Activated naive CD4-positive, alpha-beta T cell treated with anti-CD3 and anti-CD28 coated beads, Interleukin-2, amount 50 U/mL, for 24 hours (primary cell): ENCODE measurements at regions not wholly inside any gene's neighbourhood (a gene's known extent, or its start where the extent isn't known, plus 50 kb on each side); places are given as distances from the start of the nearest gene placed in this dataset.

ENCODE experiments used
- H3K27ac Mint-ChIP-seq: one replicate; pipeline ENCODE4 v1.8.0; 2021; ENCODE audit warnings: mild to moderate bottlenecking, mixed read lengths
- H3K27me3 Mint-ChIP-seq: one replicate; pipeline ENCODE4 v1.8.0; 2021; ENCODE audit warnings: mixed read lengths
- H3K36me3 Mint-ChIP-seq: one replicate; pipeline ENCODE4 v1.8.0; 2021; ENCODE audit warnings: mixed read lengths
- H3K4me1 Mint-ChIP-seq: one replicate; pipeline ENCODE4 v1.8.0; 2021; ENCODE audit warnings: mixed read lengths
- H3K4me3 Mint-ChIP-seq: one replicate; pipeline ENCODE4 v1.8.0; 2021; ENCODE audit warnings: mild to moderate bottlenecking, mixed read lengths
- H3K9me3 Mint-ChIP-seq: one replicate; pipeline ENCODE4 v1.8.0; 2021; ENCODE audit warnings: mixed read lengths

DNA sequence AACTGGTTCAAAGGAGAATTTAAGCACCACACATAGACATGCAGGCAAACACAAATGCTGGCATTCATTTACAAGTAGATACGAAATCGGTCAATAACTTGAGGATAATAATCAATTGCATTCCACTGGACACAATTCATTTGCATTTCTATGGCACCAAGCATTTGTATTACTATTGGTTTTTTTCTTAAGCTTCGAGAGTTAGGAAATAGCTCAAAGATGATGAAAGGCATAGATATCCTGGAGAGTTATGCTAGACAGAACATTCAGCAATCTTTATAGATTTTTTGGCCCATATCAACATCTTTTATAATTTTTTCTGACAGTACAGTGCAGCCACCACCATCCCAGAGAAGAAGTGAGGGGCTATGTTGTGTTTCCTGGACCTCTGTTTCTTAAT is 544.4 kb downstream of the MIAT start:
- H3K36me3 Mint-ChIP-seq: no peaks in the 10 kb centered on the region
- H3K27ac Mint-ChIP-seq: no peak overlapping the region
- H3K4me3 Mint-ChIP-seq: no peak overlapping the region
- H3K4me1 Mint-ChIP-seq: no peaks in the 10 kb centered on the region
- H3K27me3 Mint-ChIP-seq: peaks cover 13% of the 10 kb centered on the region
- no peaks in the 10 kb centered on the region for H3K9me3 Mint-ChIP-seq

GRCh38 chr22:27203276-27203660 is 545.9 kb downstream of the MIAT start:
- no peaks in the 10 kb centered on the region for H3K4me1 Mint-ChIP-seq
- no peaks in the 10 kb centered on the region for H3K9me3 Mint-ChIP-seq
- no peak overlapping the region for H3K27ac Mint-ChIP-seq
- peaks cover 13% of the 10 kb centered on the region for H3K27me3 Mint-ChIP-seq
- no peaks in the 10 kb centered on the region for H3K36me3 Mint-ChIP-seq
- H3K4me3 Mint-ChIP-seq: no peak overlapping the region

GRCh38 chr22:27204280-27204679 is 546.9 kb downstream of the MIAT start:
- Mint-ChIP-seq H3K4me3 (no peak overlapping the region), H3K27ac (no peak overlapping the region), H3K9me3 (no peaks in the 10 kb centered on the region), H3K4me1 (no peaks in the 10 kb centered on the region), H3K27me3 (peaks cover 13% of the 10 kb centered on the region), H3K36me3 (no peaks in the 10 kb centered on the region)

DNA sequence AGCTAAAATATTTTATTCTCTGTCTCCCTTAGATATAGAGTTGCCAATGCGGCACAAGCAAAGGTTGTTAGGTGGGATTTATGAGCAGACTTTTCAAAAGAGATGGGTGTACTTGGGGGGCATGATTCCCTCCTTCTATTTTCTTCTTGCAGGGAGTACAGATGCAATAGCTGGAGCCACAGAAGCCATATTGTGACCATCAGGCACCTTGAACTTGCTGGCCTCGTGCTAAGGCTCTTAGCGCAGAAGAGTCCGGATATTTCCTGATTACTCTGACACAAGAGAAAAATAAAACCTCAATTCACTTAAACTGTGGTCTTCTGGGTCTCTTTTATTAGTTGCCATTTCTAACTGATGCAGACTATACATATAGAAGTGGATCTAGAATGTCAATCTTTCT is 547.4 kb downstream of the MIAT start:
- Mint-ChIP-seq H3K9me3 (no peaks in the 10 kb centered on the region), H3K4me3 (no peak overlapping the region), H3K4me1 (no peaks in the 10 kb centered on the region), H3K36me3 (no peaks in the 10 kb centered on the region), H3K27ac (no peak overlapping the region), H3K27me3 (peaks cover 13% of the 10 kb centered on the region)

GRCh38 chr22:27205492-27206373 is 548.3 kb downstream of the MIAT start:
- H3K27me3 Mint-ChIP-seq: peaks cover 8% of the 10 kb centered on the region

GRCh38 chr22:27206374-27207133 is 549.2 kb downstream of the MIAT start:
- Mint-ChIP-seq H3K27ac (no peak overlapping the region), H3K27me3 (peaks cover 12% of the 10 kb centered on the region), H3K9me3 (no peaks in the 10 kb centered on the region), H3K36me3 (no peaks in the 10 kb centered on the region), H3K4me1 (no peaks in the 10 kb centered on the region), H3K4me3 (no peak overlapping the region)

More at GRCh38 chr22:27205492-27206373, 548.3 kb downstream of the MIAT start:
- no peak overlapping the region for H3K4me3 Mint-ChIP-seq
- no peaks in the 10 kb centered on the region for H3K9me3 Mint-ChIP-seq
- no peaks in the 10 kb centered on the region for H3K36me3 Mint-ChIP-seq
- no peak overlapping the region for H3K27ac Mint-ChIP-seq
- no peaks in the 10 kb centered on the region for H3K4me1 Mint-ChIP-seq

DNA sequence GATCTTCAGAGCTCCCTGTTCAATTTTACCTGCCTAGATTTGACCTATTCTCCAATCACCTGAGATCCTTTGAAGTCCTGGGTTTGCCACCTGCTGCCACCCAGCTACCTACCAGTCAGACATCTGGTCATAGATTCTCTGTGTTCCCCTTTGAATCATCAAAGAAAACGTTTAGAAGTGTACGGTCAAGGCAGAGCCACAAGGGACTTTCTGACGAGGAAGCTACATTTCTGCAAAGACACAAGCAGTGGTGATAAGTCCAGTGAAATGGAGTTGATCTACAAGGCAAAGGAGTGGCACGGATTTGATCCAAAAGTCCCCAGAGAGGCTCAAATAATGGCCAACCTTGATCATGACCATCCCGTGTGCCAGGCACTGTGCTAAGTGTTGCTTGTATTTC is 549.9 kb downstream of the MIAT start:
- H3K4me3 Mint-ChIP-seq: no peak overlapping the region

GRCh38 chr22:27207907-27208306 is 550.5 kb downstream of the MIAT start:
- Mint-ChIP-seq H3K4me1 (no peaks in the 10 kb centered on the region), H3K4me3 (no peak overlapping the region), H3K36me3 (no peaks in the 10 kb centered on the region), H3K27ac (no peak overlapping the region), H3K27me3 (peaks cover 20% of the 10 kb centered on the region), H3K9me3 (no peaks in the 10 kb centered on the region)

More for the DNA sequence above, 549.9 kb downstream of the MIAT start:
- peaks cover 16% of the 10 kb centered on the region for H3K27me3 Mint-ChIP-seq
- H3K36me3 Mint-ChIP-seq: no peaks in the 10 kb centered on the region
- no peaks in the 10 kb centered on the region for H3K4me1 Mint-ChIP-seq
- H3K9me3 Mint-ChIP-seq: no peaks in the 10 kb centered on the region
- H3K27ac Mint-ChIP-seq: no peak overlapping the region

DNA sequence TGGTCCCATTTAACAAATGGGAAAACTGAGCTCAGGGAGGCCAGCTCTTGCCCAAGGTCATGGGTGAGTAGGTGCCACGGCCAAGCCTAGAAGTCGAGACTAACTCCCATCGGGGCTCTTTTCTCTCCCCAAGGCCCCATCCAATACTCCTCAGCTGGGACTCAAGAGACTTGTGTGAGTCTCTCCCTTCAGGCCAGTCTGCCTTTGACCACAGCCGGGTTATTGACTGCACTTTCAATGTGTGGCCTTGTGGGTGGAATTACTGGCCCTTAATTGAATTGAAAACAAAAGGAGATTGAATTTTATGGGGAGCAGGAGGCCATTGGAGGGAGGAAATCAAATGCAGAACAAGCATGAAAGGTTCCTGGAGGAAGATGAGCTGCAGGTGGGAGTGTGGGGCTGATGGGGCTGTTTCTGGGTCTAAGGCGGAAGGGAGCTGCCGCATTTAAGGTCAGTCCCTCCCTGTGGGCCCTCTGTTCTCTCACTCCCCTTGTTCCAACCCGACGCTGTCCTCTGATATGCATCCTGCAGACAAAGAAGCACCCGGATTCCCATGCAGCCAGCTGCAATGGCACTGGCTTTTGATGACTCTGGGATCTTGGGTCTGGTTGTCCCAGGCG is 552.8 kb downstream of the MIAT start:
- no peaks in the 10 kb centered on the region for H3K4me1 Mint-ChIP-seq

GRCh38 chr22:27212102-27212501 is 554.7 kb downstream of the MIAT start:
- H3K4me1 Mint-ChIP-seq: no peaks in the 10 kb centered on the region

More for the DNA sequence above, 552.8 kb downstream of the MIAT start:
- Mint-ChIP-seq H3K9me3 (no peaks in the 10 kb centered on the region), H3K36me3 (no peaks in the 10 kb centered on the region), H3K27ac (no peak overlapping the region), H3K27me3 (peaks cover 28% of the 10 kb centered on the region), H3K4me3 (no peak overlapping the region)

GRCh38 chr22:27212617-27213177 is 555.3 kb downstream of the MIAT start:
- Mint-ChIP-seq H3K36me3 (no peaks in the 10 kb centered on the region), H3K4me1 (no peaks in the 10 kb centered on the region), H3K27ac (no peak overlapping the region), H3K4me3 (no peak overlapping the region), H3K27me3 (peaks cover 26% of the 10 kb centered on the region), H3K9me3 (no peaks in the 10 kb centered on the region)

More at GRCh38 chr22:27212102-27212501, 554.7 kb downstream of the MIAT start:
- Mint-ChIP-seq H3K27ac (no peak overlapping the region), H3K36me3 (no peaks in the 10 kb centered on the region), H3K4me3 (no peak overlapping the region), H3K9me3 (no peaks in the 10 kb centered on the region), H3K27me3 (peaks cover 24% of the 10 kb centered on the region)

GRCh38 chr22:27213294-27213693 is 555.9 kb downstream of the MIAT start:
- Mint-ChIP-seq H3K9me3 (no peaks in the 10 kb centered on the region), H3K4me3 (no peak overlapping the region), H3K36me3 (no peaks in the 10 kb centered on the region), H3K4me1 (no peaks in the 10 kb centered on the region), H3K27me3 (peaks cover 29% of the 10 kb centered on the region), H3K27ac (no peak overlapping the region)

GRCh38 chr22:27213766-27214581 is 556.6 kb downstream of the MIAT start:
- Mint-ChIP-seq H3K4me1 (no peaks in the 10 kb centered on the region), H3K9me3 (no peaks in the 10 kb centered on the region), H3K27ac (no peak overlapping the region), H3K27me3 (peaks cover 30% of the 10 kb centered on the region), H3K36me3 (no peaks in the 10 kb centered on the region), H3K4me3 (no peak overlapping the region)

- H3K36me3 Mint-ChIP-seq: no peaks in the 10 kb centered on the region
- no peak overlapping the region for H3K27ac Mint-ChIP-seq
- peaks cover 30% of the 10 kb centered on the region for H3K27me3 Mint-ChIP-seq
- no peaks in the 10 kb centered on the region for H3K9me3 Mint-ChIP-seq
- H3K4me3 Mint-ChIP-seq: no peak overlapping the region
- H3K4me1 Mint-ChIP-seq: no peaks in the 10 kb centered on the region
Measured at GRCh38 chr22:27214691-27215090, 557.3 kb downstream of the MIAT start.

- no peak overlapping the region for H3K4me3 Mint-ChIP-seq
- no peak overlapping the region for H3K27ac Mint-ChIP-seq
- peaks cover 29% of the 10 kb centered on the region for H3K27me3 Mint-ChIP-seq
- no peaks in the 10 kb centered on the region for H3K36me3 Mint-ChIP-seq
- no peaks in the 10 kb centered on the region for H3K4me1 Mint-ChIP-seq
- no peaks in the 10 kb centered on the region for H3K9me3 Mint-ChIP-seq
Measured at GRCh38 chr22:27215871-27216270, 558.5 kb downstream of the MIAT start.
